H1 (cell line): ENCODE measurements at regions not wholly inside any gene's neighbourhood (a gene's known extent, or its start where the extent isn't known, plus 50 kb on each side); places are given as distances from the start of the nearest gene placed in this dataset.

Experiments used
- CEBPB ChIP-seq: IDR thresholded peaks from 2 replicates; pipeline ENCODE4 v1.6.1; 2012; ENCODE audit warnings: low read depth, low read length
- GTF2F1 ChIP-seq: IDR thresholded peaks from 2 replicates; pipeline ENCODE4 v1.6.1; 2012; ENCODE audit warnings: low read depth, low read length, improper control_type of control experiment, borderline replicate concordance
- NANOG ChIP-seq: IDR thresholded peaks from 2 replicates; pipeline ENCODE4 v1.6.1; 2011; ENCODE audit warnings: low read length, low read depth, mild to moderate bottlenecking, inconsistent platforms; ENCODE audit not compliant: insufficient read depth, poor library complexity, severe bottlenecking
- RBBP5 ChIP-seq: IDR thresholded peaks from 2 replicates; pipeline ENCODE4 v1.7.1; 2012; ENCODE audit warnings: low read depth, mild to moderate bottlenecking, inconsistent platforms, low read length, moderate library complexity, borderline replicate concordance
- SIRT6 ChIP-seq: IDR thresholded peaks from one replicate; pipeline ENCODE4 v1.7.1; 2012; ENCODE audit warnings: low read length, inconsistent platforms
- SUZ12 ChIP-seq: fragments of 200-600 bp; sonication (generic); IDR thresholded peaks from 2 replicates; pipeline ENCODE4 v1.6.1; 2012; ENCODE audit warnings: mild to moderate bottlenecking, inconsistent platforms, low read length, moderate library complexity, mixed read lengths
- TAF1 ChIP-seq: IDR thresholded peaks from 2 replicates; pipeline ENCODE4 v1.6.1; 2011; ENCODE audit warnings: mild to moderate bottlenecking, low read depth, low read length
- TF ChIP-seq, protein P1 (sequence below): IDR thresholded peaks from 2 replicates; pipeline ENCODE4 v1.6.1; 2011; ENCODE audit warnings: low read depth, mild to moderate bottlenecking, low read length; ENCODE audit not compliant: insufficient read depth

DNA sequence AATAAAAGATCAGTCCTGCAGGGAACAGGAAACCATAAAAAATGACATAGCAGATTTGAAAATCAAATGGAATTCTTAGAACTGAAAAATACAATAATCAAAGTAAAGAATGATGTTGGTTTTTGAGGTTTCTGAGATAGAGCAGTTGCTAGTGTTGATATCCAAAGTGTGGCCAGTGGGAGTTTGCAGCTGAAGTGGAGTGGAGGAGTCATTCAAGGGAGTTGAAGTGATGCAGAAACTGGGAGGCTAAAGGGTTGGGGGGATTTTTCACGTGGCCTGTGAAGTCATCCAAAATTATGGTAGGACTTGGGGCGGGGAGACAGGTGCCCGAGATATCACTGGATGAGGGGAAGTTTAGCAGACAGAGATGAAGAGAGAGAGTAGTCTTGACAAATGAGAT lies 123.6 kb downstream of the CDC5L start (continued):
- TF ChIP-seq, protein P1, sequence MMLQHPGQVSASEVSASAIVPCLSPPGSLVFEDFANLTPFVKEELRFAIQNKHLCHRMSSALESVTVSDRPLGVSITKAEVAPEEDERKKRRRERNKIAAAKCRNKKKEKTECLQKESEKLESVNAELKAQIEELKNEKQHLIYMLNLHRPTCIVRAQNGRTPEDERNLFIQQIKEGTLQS = no peak
- TF ChIP-seq RBBP5 = no peak
- TF ChIP-seq SUZ12 = no peak
- TF ChIP-seq NANOG = no peak
- no peak for TF ChIP-seq GTF2F1
- no peak for TF ChIP-seq TAF1
- no peak for TF ChIP-seq SIRT6
- TF ChIP-seq CEBPB = no peak
